HL-60 (cell line): ENCODE measurements at regions not wholly inside any gene's neighbourhood (a gene's known extent, or its start where the extent isn't known, plus 50 kb on each side); places are given as distances from the start of the nearest gene placed in this dataset.

Experiments
- DNase-seq, 2 experiments: peaks; one replicate each; pipeline ENCODE4 v3.0.0-alpha.2; 2010 to 2020; ENCODE audit warnings: low read depth in 1 of 2, low spot score in 1 of 2
- H3K27ac ChIP-seq: fragments of 250-450 bp; sonication (Bioruptor Pico); replicated peaks from 2 replicates; pipeline ENCODE4 v1.5.1; 2020; ENCODE audit warnings: mild to moderate bottlenecking, moderate library complexity
- H3K27me3 ChIP-seq: fragments of 250-450 bp; sonication (Bioruptor Pico); 2 replicates; pipeline ENCODE4 v1.5.1; 2021; ENCODE audit warnings: mild to moderate bottlenecking, moderate library complexity; ENCODE audit not compliant: insufficient read depth, poor library complexity, severe bottlenecking
- H3K4me3 ChIP-seq: replicated peaks from 2 replicates; pipeline ENCODE4 v1.5.1; 2011; ENCODE audit warnings: mild to moderate bottlenecking, control low read depth, low read length; ENCODE audit not compliant: insufficient read depth
- CTCF ChIP-seq: IDR thresholded peaks from one replicate; pipeline ENCODE4 v1.5.1; 2011; ENCODE audit warnings: low read length, control low read depth, inconsistent platforms; ENCODE audit not compliant: insufficient read depth
- GABPA ChIP-seq: IDR thresholded peaks from 2 replicates; pipeline ENCODE4 v1.6.1; 2012; ENCODE audit warnings: low read depth
- POLR2AphosphoS5 ChIP-seq: IDR thresholded peaks from 2 replicates; pipeline ENCODE4 v1.6.1; 2012; ENCODE audit warnings: low read depth
- SPI1 ChIP-seq: IDR thresholded peaks from 2 replicates; pipeline ENCODE4 v1.6.1; 2012; ENCODE audit warnings: low read depth, mild to moderate bottlenecking, borderline replicate concordance
- TF ChIP-seq, protein P1 (sequence below): IDR thresholded peaks from 2 replicates; pipeline ENCODE4 v1.6.1; 2012; ENCODE audit warnings: low read depth; ENCODE audit not compliant: insufficient replicate concordance

DNA sequence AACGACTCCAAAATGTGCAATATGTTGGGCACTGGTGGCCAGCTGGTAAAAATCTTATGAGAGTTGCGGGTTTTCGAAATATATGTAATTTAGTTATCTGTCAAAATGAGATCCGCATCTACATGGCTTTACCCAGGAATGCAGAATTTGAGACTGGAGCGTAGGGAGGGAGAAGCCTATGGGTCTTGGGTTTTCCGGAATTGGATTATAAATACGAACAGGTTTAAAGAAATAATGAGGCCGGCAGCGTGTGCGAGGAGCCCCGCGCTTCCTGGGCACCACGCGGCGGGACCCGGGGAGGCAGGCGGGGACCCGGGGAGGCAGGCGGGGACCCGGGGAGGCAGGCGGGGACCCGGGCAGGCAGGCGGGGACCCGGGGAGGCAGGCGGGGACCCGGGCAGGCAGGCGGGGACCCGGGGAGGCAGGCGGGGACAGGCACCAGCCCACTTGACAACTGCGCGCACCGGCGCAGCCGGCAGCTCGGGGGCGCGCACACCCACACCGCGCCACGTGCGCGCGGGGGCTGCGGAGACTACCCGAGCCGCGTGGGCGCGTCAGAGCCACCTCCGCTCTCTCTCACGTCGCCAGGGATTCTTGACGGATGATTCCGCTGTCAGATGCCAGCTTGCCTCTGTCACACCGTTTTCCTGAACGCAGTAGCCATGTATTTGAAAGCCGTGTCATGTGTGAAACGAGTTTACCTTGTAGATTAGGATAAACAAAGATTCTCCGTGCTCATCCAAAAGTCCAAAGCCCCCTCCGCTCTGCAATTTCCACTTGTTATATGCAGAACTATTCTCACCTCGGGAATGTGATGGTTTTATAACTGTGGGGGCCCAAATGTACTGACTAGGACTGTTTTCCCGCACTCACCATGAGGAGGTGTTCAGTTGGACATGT lies 54.3 kb upstream of the HNRNPU start:
- no peaks in the 10 kb centered on the region for H3K27me3 ChIP-seq
- H3K27ac ChIP-seq = peak overlapping the region; percentile 77
- peak overlapping the region; percentile 38 for H3K4me3 ChIP-seq
- DNase-seq = peak; percentile 61 to 63
- TF ChIP-seq GABPA (no peak), POLR2AphosphoS5 (peak; percentile 74), CTCF (no peak)

DNA sequence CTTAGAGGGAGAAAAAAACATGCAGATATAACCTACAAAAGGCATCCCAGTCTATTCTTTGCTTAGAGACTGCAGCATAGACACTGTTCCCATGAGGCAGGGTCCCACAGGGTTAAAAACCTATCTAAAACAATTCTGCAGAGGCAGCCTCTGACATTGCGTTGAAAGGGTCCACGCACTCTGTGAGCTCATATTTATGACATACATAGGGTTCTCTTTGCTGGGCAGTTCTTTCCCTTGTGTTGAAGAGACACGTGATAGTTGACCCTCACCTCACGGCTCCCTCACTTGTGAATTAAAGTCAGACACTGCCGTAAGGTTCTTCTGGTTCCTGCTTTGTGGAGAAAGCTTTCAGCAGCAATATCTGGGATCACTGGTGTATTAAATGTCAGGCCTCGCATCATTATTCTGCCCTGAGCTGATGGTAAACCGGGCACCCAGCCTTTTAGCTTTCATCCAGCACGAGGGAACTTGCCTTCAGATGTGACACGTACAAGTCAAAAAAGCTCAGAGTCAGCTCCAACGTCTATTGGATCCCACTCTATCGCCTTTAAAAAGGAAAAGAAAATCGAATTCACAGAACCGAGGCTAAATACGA lies 52.8 kb upstream of the HNRNPU start:
- DNase-seq = no peak
- no peak for TF ChIP-seq POLR2AphosphoS5
- TF ChIP-seq GABPA = no peak
- TF ChIP-seq, protein P1, sequence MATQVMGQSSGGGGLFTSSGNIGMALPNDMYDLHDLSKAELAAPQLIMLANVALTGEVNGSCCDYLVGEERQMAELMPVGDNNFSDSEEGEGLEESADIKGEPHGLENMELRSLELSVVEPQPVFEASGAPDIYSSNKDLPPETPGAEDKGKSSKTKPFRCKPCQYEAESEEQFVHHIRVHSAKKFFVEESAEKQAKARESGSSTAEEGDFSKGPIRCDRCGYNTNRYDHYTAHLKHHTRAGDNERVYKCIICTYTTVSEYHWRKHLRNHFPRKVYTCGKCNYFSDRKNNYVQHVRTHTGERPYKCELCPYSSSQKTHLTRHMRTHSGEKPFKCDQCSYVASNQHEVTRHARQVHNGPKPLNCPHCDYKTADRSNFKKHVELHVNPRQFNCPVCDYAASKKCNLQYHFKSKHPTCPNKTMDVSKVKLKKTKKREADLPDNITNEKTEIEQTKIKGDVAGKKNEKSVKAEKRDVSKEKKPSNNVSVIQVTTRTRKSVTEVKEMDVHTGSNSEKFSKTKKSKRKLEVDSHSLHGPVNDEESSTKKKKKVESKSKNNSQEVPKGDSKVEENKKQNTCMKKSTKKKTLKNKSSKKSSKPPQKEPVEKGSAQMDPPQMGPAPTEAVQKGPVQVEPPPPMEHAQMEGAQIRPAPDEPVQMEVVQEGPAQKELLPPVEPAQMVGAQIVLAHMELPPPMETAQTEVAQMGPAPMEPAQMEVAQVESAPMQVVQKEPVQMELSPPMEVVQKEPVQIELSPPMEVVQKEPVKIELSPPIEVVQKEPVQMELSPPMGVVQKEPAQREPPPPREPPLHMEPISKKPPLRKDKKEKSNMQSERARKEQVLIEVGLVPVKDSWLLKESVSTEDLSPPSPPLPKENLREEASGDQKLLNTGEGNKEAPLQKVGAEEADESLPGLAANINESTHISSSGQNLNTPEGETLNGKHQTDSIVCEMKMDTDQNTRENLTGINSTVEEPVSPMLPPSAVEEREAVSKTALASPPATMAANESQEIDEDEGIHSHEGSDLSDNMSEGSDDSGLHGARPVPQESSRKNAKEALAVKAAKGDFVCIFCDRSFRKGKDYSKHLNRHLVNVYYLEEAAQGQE = no peak
- TF ChIP-seq SPI1 = no peak
- Histone ChIP-seq H3K27me3 (no peaks in the 10 kb centered on the region), H3K4me3 (no peak overlapping the region), H3K27ac (no peak overlapping the region)

GRCh38 chr1:244915736-244916135 lies 51.4 kb upstream of the HNRNPU start:
- H3K4me3 ChIP-seq = no peak overlapping the region
- TF ChIP-seq, protein P1 = no peak
- no peak for TF ChIP-seq GABPA
- TF ChIP-seq SPI1 = no peak
- no peak for TF ChIP-seq POLR2AphosphoS5
- TF ChIP-seq CTCF = no peak
- DNase-seq = no peak
- H3K27ac ChIP-seq = no peak overlapping the region
- H3K27me3 ChIP-seq = no peaks in the 10 kb centered on the region

DNA sequence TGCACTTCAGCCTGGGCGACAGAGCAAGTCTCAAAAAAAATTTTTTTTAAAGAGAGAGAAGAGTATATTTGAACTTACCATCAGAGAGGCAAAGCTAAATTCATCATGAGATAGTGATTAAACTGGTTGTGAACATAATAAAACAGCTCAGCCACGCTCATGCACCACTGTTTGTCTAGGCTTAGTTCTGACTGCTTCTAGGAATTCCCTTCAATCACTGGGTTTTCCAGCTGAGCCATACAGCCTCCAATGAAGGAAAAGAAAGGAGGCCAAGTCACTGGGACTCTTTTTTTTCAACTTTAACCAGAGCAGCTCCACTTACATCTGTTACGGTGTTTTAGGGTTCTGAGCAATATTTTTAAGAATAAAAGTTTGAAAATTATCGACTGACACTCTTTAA lies 50.4 kb upstream of the HNRNPU start:
- no peak for DNase-seq
- H3K27ac ChIP-seq = no peak overlapping the region
- no peak overlapping the region for H3K4me3 ChIP-seq
- H3K27me3 ChIP-seq = no peaks in the 10 kb centered on the region
- TF ChIP-seq SPI1 (no peak), CTCF (no peak), GABPA (no peak), POLR2AphosphoS5 (no peak)
- TF ChIP-seq, protein P1 = no peak
